ENCODE measurements at regions not wholly inside any gene's neighbourhood (a gene's known extent, or its start where the extent isn't known, plus 50 kb on each side); places are given as distances from the start of the nearest gene placed in this dataset.
"Not testable (repeated sequence)": the region's sequence is repeated elsewhere in the genome, so short reads cannot be mapped to it uniquely, and the experiment has no call there.

GRCh38 chr3:88000853-88001252, 58.0 kb downstream of the CGGBP1 start:
- DNase-seq: no peak

GRCh38 chr3:87997966-87998365, 60.8 kb downstream of the CGGBP1 start:
- DNase-seq: no peak

GRCh38 chr3:87997298-87997697, 61.5 kb downstream of the CGGBP1 start:
- DNase-seq: no peak

GRCh38 chr3:87996882-87997281, 61.9 kb downstream of the CGGBP1 start:
- no peak for DNase-seq

GRCh38 chr3:87993566-87993965, 65.2 kb downstream of the CGGBP1 start:
- DNase-seq: no peak

GRCh38 chr3:87987952-87988351, 70.9 kb downstream of the CGGBP1 start:
- DNase-seq: peak; percentile 78

- DNase-seq: no peak
Measured at GRCh38 chr3:87982421-87982820, 76.4 kb downstream of the CGGBP1 start.

GRCh38 chr3:87979527-87979926, 79.3 kb downstream of the CGGBP1 start:
- no peak for DNase-seq

- DNase-seq: no peak
Measured at GRCh38 chr3:87977765-87978164, 81.0 kb downstream of the CGGBP1 start.

- DNase-seq: no peak
Measured at GRCh38 chr3:87975716-87976115, 83.1 kb downstream of the CGGBP1 start.

GRCh38 chr3:87973906-87974305, 84.9 kb downstream of the CGGBP1 start:
- DNase-seq: peak; percentile 23

- no peak for DNase-seq
Measured at GRCh38 chr3:87969620-87970019, 89.2 kb downstream of the CGGBP1 start.

GRCh38 chr3:87968668-87969067, 90.1 kb downstream of the CGGBP1 start:
- DNase-seq: no peak

GRCh38 chr3:87958289-87958688, 100.5 kb downstream of the CGGBP1 start:
- peak; percentile 57 for DNase-seq

GRCh38 chr3:87957575-87957974, 101.2 kb downstream of the CGGBP1 start:
- DNase-seq: no peak

- DNase-seq: no peak
Measured at GRCh38 chr3:87949879-87950208, 109.0 kb downstream of the CGGBP1 start.

- no peak for DNase-seq
Measured at GRCh38 chr3:87949189-87949878, 109.5 kb downstream of the CGGBP1 start.

- DNase-seq: not testable (repeated sequence)
Measured at GRCh38 chr3:87946007-87946406, 112.8 kb downstream of the CGGBP1 start.

- DNase-seq: not testable (repeated sequence)
Measured at GRCh38 chr3:87942256-87942655, 116.5 kb downstream of the CGGBP1 start.

- DNase-seq: no peak
Measured at GRCh38 chr3:87924485-87924884, 134.3 kb downstream of the CGGBP1 start.

GRCh38 chr3:87920549-87920948, 138.3 kb downstream of the CGGBP1 start:
- no peak for DNase-seq

- DNase-seq: no peak
Measured at GRCh38 chr3:87901141-87901540, 157.7 kb downstream of the CGGBP1 start.

- DNase-seq: peak; percentile 6
Measured at GRCh38 chr3:87900061-87900460, 158.7 kb downstream of the CGGBP1 start.

GRCh38 chr3:87898971-87899370, 159.8 kb downstream of the CGGBP1 start:
- DNase-seq: no peak

GRCh38 chr3:87895983-87896382, 162.8 kb downstream of the CGGBP1 start:
- no peak for DNase-seq

GRCh38 chr3:87873136-87873535, 185.7 kb downstream of the CGGBP1 start:
- no peak for DNase-seq

Measured in NCI-H526 treated with DMSO at 0.1 percent for 48 hours (cell line).